Prostate gland (tissue), 2 donors: ENCODE measurements at regions not wholly inside any gene's neighbourhood (a gene's known extent, or its start where the extent isn't known, plus 50 kb on each side); places are given as distances from the start of the nearest gene placed in this dataset.

Experiments used
- CTCF ChIP-seq, 4 experiments: fragments of 200-600 bp in 2 of 4; fragments of 450-650 bp in 2 of 4; sonication (generic) in 2 of 4; IDR thresholded peaks; 1 replicate in 3 of 4; 2 replicates in 1 of 4; pipeline ENCODE4 v1.5.1; 2016 to 2019; ENCODE audit warnings: antibody characterized with exemption in 4 of 4, mild to moderate bottlenecking in 2 of 4, moderate library complexity in 2 of 4
- POLR2A ChIP-seq: fragments of 450-650 bp; IDR thresholded peaks from one replicate; pipeline ENCODE4 v1.6.1; 2016; ENCODE audit warnings: antibody characterized with exemption, mild to moderate bottlenecking
- POLR2AphosphoS5 ChIP-seq: sonication (generic); formaldehyde crosslinking; IDR thresholded peaks from one replicate; pipeline ENCODE4 v1.6.1; 2017; ENCODE audit warnings: antibody characterized with exemption

- no peak for TF ChIP-seq CTCF (IDR thresholded peaks at IDR 0.05)
- no peak for TF ChIP-seq POLR2A
- TF ChIP-seq POLR2AphosphoS5, result no peak
Measured at GRCh38 chr2:111656436-111656835, 227.6 kb downstream of the ANAPC1 start.
